HUES6 (cell line): ENCODE measurements at regions not wholly inside any gene's neighbourhood (a gene's known extent, or its start where the extent isn't known, plus 50 kb on each side); places are given as distances from the start of the nearest gene placed in this dataset.

ENCODE experiments used
- H3K27ac ChIP-seq: 2 replicates; pipeline ENCODE4 v1.7.0; 2013; ENCODE audit warnings: low read depth, mild to moderate bottlenecking, low read length, inconsistent platforms
- H3K27me3 ChIP-seq: 2 replicates; pipeline ENCODE4 v1.6.1; 2013; ENCODE audit warnings: low read length; ENCODE audit not compliant: control insufficient read depth, insufficient read depth
- H3K36me3 ChIP-seq: 2 replicates; pipeline ENCODE4 v1.6.1; 2013; ENCODE audit warnings: low read length; ENCODE audit not compliant: control insufficient read depth, insufficient read depth
- H3K4me1 ChIP-seq: 2 replicates; pipeline ENCODE4 v1.6.1; 2013; ENCODE audit warnings: low read length; ENCODE audit not compliant: control insufficient read depth, insufficient read depth
- H3K4me3 ChIP-seq: 2 replicates; pipeline ENCODE4 v1.5.1; 2013; ENCODE audit warnings: low read depth, low read length
- H3K9ac ChIP-seq: one replicate; pipeline ENCODE4 v1.6.1; 2013; ENCODE audit warnings: mild to moderate bottlenecking, low read length
- H3K9me3 ChIP-seq: 2 replicates; pipeline ENCODE4 v1.6.1; 2013; ENCODE audit warnings: low read depth, low read length; ENCODE audit not compliant: control insufficient read depth, insufficient read depth

DNA sequence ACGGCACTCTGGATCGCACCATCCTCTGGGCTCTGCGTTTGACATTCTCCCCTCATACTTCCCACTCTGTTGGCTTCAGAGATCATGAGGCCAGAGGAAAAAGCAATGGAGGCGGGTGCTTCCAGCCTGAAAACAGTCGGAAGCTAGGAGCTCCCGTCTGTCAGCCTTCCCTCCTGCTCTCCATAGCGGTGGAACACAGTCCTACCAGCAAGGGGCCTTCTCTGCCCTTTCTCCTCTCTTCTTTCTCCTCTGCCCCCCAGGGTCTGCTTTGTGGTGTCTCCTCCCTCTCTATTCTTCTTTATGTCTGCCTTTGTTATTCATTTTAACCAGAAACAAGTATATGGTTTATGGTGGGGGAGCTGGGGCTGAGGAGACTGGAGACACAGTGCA is 152.5 kb upstream of the NFIB start:
- Histone ChIP-seq H3K4me3 (no peak overlapping the region), H3K9me3 (no peaks in the 10 kb centered on the region), H3K4me1 (peaks cover 17% of the 10 kb centered on the region), H3K27ac (no peak overlapping the region), H3K9ac (no peak overlapping the region), H3K36me3 (no peaks in the 10 kb centered on the region), H3K27me3 (no peaks in the 10 kb centered on the region)

DNA sequence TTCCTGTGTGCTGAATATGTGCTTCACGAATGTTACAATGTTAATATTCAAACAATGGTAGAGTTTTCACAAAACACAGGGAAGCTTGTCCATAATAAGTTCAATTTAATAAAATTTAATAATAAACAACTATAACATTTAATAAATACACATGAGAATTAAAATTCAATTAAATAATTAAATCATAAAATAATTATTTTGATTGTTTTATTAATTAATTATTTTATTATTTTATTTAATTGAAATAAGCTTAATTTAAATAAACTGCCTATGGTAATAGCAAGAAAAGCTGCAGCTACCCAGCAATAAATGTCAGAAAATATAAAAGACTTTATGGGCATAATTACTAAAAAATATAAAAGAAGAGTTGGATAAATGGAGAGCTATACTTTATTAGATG is 149.0 kb upstream of the NFIB start:
- Histone ChIP-seq H3K4me3 (no peak overlapping the region), H3K4me1 (peaks cover 17% of the 10 kb centered on the region), H3K27ac (no peak overlapping the region), H3K36me3 (no peaks in the 10 kb centered on the region), H3K9ac (no peak overlapping the region), H3K9me3 (no peaks in the 10 kb centered on the region), H3K27me3 (no peaks in the 10 kb centered on the region)

- no peak overlapping the region for H3K27ac ChIP-seq
- H3K27me3 ChIP-seq = no peaks in the 10 kb centered on the region
- H3K9me3 ChIP-seq = no peaks in the 10 kb centered on the region
- H3K4me3 ChIP-seq = no peak overlapping the region
- no peak overlapping the region for H3K9ac ChIP-seq
- no peaks in the 10 kb centered on the region for H3K36me3 ChIP-seq
- H3K4me1 ChIP-seq = no peaks in the 10 kb centered on the region
Observed at GRCh38 chr9:14455243-14455642, 141.3 kb upstream of the NFIB start.

GRCh38 chr9:14453286-14453685 is 139.3 kb upstream of the NFIB start:
- no peaks in the 10 kb centered on the region for H3K4me1 ChIP-seq
- H3K27me3 ChIP-seq = no peaks in the 10 kb centered on the region
- no peaks in the 10 kb centered on the region for H3K9me3 ChIP-seq
- no peak overlapping the region for H3K9ac ChIP-seq
- no peaks in the 10 kb centered on the region for H3K36me3 ChIP-seq
- no peak overlapping the region for H3K27ac ChIP-seq
- no peak overlapping the region for H3K4me3 ChIP-seq

DNA sequence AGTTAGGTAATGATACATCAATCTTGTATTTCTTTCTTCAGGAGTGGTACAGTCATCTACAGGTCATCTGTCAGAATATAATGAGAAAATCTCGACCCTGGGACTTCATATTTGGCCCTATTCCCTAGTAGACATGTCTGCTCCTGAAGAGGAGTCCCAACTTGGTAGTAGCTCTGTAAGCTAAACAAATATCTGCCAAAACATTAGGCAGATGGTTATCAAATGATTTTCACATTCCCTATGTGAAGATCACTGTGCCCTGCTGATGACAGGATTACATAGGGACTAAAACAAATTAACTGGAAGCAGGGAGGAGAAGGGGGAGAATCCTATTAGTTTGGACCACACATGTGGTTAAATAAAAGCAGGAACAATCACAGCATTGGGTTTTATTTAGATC is 138.6 kb upstream of the NFIB start:
- Histone ChIP-seq H3K9me3 (no peaks in the 10 kb centered on the region), H3K4me1 (no peaks in the 10 kb centered on the region), H3K9ac (no peak overlapping the region), H3K36me3 (no peaks in the 10 kb centered on the region), H3K27me3 (no peaks in the 10 kb centered on the region), H3K27ac (no peak overlapping the region), H3K4me3 (no peak overlapping the region)

DNA sequence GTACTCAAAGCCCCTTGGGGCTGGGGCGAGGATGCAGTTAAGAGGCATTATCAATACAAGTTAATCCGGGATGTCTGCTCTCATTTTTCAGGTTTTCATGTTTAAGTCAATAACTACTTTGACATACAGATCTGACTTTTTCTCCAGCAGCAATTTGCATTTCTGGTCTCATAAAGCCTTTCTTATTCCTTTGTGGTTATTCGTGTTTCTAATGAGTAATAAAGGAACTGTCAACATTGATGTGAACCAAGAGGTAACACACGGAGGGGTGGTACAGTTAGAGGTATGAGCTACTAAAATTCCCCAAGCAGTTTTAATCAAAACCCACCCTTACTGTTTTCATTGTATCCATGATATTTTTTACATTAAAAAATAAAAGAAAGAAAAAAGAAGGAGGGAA is 138.0 kb upstream of the NFIB start:
- Histone ChIP-seq H3K36me3 (no peaks in the 10 kb centered on the region), H3K27ac (no peak overlapping the region), H3K9ac (no peak overlapping the region), H3K4me1 (no peaks in the 10 kb centered on the region), H3K9me3 (no peaks in the 10 kb centered on the region), H3K27me3 (no peaks in the 10 kb centered on the region), H3K4me3 (no peak overlapping the region)

DNA sequence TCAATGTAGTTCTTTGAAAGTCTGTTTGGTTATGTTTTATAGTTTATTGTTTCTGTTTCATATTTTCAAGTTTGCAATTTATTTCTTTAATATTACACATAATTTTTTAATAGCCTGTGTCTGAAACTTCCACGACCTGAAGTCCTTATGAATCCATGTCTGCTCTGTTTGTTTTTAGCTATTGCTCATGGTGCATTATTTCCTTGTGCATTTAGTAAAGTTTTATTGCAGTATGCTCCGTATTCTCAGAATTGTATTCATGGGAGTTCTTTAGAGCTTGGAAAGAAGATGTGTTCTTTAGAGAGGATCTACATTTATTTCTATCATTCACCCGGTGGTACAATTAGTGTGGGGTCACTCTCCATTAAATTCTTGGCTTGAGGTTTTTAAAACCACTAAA is 133.2 kb upstream of the NFIB start:
- no peaks in the 10 kb centered on the region for H3K9me3 ChIP-seq
- no peaks in the 10 kb centered on the region for H3K27me3 ChIP-seq
- H3K36me3 ChIP-seq = no peaks in the 10 kb centered on the region
- H3K4me1 ChIP-seq = no peaks in the 10 kb centered on the region
- no peak overlapping the region for H3K4me3 ChIP-seq
- H3K27ac ChIP-seq = no peak overlapping the region
- H3K9ac ChIP-seq = no peak overlapping the region

- no peaks in the 10 kb centered on the region for H3K36me3 ChIP-seq
Observed at GRCh38 chr9:14445946-14446345, 132.0 kb upstream of the NFIB start.

GRCh38 chr9:14442956-14443355 is 129.0 kb upstream of the NFIB start:
- Histone ChIP-seq H3K36me3 (no peaks in the 10 kb centered on the region), H3K4me1 (no peaks in the 10 kb centered on the region; the same call in 1 of the 2 replicates), H3K27me3 (no peaks in the 10 kb centered on the region), H3K9ac (no peak overlapping the region), H3K9me3 (no peaks in the 10 kb centered on the region), H3K27ac (no peak overlapping the region), H3K4me3 (no peak overlapping the region)

More at GRCh38 chr9:14445946-14446345, 132.0 kb upstream of the NFIB start:
- Histone ChIP-seq H3K9me3 (no peaks in the 10 kb centered on the region), H3K4me3 (no peak overlapping the region), H3K27me3 (no peaks in the 10 kb centered on the region), H3K27ac (no peak overlapping the region), H3K4me1 (no peaks in the 10 kb centered on the region), H3K9ac (no peak overlapping the region)

DNA sequence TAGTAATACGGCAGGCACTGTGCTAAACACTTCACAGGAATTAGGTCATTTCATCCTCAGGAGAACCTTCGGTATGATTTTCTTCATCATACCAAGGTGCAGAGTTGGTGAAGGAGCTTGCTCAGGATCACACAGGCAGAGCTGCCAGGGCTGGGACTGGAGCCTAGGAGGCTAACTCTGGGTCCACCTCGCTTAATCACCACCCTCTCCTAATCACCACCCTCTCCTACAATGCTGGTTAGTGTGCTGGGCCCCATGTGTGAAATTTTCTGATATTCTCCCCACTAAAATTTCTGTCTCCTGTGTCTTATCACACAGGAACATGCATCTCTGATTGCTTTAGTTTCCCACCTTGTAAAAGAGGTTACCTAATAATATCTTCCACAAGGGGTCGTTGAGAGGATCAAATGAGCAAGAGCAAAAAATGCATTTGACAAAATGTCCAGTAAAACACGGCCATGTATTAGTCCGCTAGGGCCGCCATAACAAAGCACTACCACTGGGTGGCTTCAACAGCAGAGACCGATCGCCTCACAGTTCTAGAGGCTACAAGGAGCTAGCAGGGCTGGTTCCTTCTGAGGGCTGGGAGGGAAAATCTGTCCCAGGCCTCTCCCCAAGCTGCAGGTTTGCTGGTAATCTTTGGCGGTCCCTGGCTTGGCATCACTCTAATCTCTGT is 128.2 kb upstream of the NFIB start:
- Histone ChIP-seq H3K9me3 (no peaks in the 10 kb centered on the region), H3K27me3 (no peaks in the 10 kb centered on the region), H3K27ac (no peak overlapping the region), H3K9ac (no peak overlapping the region), H3K36me3 (no peaks in the 10 kb centered on the region), H3K4me3 (no peak overlapping the region), H3K4me1 (no peaks in the 10 kb centered on the region; the same call in 1 of the 2 replicates)

GRCh38 chr9:14441115-14441514 is 127.2 kb upstream of the NFIB start:
- no peak overlapping the region for H3K4me3 ChIP-seq
- H3K27ac ChIP-seq = no peak overlapping the region
- no peak overlapping the region for H3K9ac ChIP-seq
- H3K9me3 ChIP-seq = no peaks in the 10 kb centered on the region
- H3K36me3 ChIP-seq = no peaks in the 10 kb centered on the region
- no peaks in the 10 kb centered on the region for H3K27me3 ChIP-seq
- H3K4me1 ChIP-seq = no peaks in the 10 kb centered on the region; the same call in 1 of the 2 replicates
